ENCODE measurements at regions not wholly inside any gene's neighbourhood (a gene's known extent, or its start where the extent isn't known, plus 50 kb on each side); places are given as distances from the start of the nearest gene placed in this dataset.

DNA sequence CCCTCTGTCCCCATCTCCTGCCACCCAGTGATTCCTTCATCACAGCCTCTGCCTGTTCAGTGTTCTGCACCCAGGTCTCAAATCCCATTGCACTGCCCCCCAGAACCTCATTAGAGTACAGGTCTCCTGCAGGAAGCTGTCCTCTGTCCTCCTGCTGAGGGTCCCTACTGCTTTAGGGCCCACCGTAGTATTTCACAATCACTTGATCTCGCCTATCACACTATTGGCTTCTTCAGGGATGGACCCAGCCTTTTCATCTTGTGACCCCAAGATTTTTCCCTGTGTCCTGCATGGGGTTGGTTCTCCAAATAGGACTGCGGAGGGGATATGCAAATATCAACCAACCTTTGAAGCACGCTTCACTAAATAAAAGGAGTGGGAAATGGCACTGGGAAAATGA, 331.1 kb upstream of the AJAP1 start:
- TF ChIP-seq EZH2phosphoT487 (conservative IDR thresholded peaks at IDR 0.05; ENCODE audit: low read length) (no peak), CTCF (IDR thresholded peaks at IDR 0.05; ENCODE audit: insufficient read depth, low read length, poor library complexity, severe bottlenecking) (no peak)
